ENCODE measurements at regions not wholly inside any gene's neighbourhood (a gene's known extent, or its start where the extent isn't known, plus 50 kb on each side); places are given as distances from the start of the nearest gene placed in this dataset.
A peak's percentile ranks its signal among the peaks of the same experiment; 100 is the strongest.

DNA sequence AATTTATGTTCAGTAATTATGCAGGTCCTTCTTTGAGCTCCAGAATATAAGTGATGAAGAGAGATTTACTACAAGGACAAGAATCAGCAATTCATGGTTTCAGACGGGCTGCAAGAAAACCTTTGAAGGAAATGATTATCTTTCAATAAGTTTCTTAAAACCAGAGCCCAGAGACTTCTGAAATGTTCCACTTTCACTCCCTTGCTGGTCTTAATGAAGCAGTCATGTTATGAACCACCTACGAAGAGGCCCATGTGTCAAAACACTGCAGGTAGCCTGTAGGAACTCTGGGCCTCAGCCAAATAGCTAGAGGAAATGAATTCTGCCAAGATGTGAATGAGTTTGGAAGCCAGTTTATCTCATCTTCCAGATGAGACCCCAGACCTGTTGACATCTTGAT lies 505.9 kb upstream of the MEF2C start:
- TF ChIP-seq JUND (IDR thresholded peaks at IDR 0.05; ENCODE audit: low read depth): no peak
- in situ Hi-C loops (cut with HindIII; ENCODE audit: low pct_unique_long_range_greater_than_20kb, low sequenced_read_pairs): no loop called here
- no peak for DNase-seq (ENCODE audit: low read depth in 1 of 2, low spot score in 1 of 2)

DNA sequence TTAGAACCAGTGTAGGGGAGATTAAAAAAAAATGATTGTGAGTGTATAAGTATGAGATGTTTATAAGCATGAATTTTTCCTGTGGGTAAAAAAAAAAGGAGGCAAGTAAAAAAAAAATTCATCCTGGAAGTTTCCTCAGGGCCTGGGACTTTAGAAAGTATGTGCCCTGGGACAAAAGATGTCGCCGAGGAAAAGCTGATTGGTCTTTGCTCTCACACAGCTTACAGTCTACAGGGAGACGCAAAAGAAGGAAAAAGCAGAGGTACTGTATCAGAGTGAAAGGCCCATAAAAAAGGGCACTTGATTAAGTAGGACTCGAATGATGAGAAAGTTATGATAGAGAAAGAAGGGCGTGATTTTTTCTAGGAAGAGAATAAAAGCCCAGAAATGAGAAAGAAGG lies 501.4 kb upstream of the MEF2C start:
- no peak for DNase-seq (ENCODE audit: low read depth in 1 of 2, low spot score in 1 of 2)
- TF ChIP-seq JUND (IDR thresholded peaks at IDR 0.05; ENCODE audit: low read depth): no peak
- in situ Hi-C loops (cut with HindIII; ENCODE audit: low pct_unique_long_range_greater_than_20kb, low sequenced_read_pairs): no loop called here

DNA sequence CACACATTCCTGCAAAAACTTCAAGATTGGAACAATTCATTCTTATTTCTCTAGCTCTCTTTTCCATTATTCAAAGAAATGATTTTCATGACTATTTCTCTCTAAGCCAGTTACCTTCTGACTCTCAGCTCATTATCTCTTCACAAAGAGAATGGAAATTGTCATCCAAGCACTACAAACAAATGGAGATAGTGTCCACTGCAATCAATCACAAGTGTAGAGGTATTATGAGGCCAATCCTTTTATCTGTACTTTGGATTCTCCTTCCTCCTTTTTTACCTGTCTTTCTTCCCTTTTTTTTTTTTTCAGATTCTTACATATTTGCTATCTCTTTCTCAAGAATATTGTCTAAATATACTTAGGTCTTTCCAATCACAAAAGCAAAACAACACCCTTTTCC lies 497.7 kb upstream of the MEF2C start:
- no peak for DNase-seq (ENCODE audit: low read depth in 1 of 2, low spot score in 1 of 2)
- no peak for TF ChIP-seq JUND (IDR thresholded peaks at IDR 0.05; ENCODE audit: low read depth)
- in situ Hi-C loops (cut with HindIII; ENCODE audit: low pct_unique_long_range_greater_than_20kb, low sequenced_read_pairs): no loop called here

DNA sequence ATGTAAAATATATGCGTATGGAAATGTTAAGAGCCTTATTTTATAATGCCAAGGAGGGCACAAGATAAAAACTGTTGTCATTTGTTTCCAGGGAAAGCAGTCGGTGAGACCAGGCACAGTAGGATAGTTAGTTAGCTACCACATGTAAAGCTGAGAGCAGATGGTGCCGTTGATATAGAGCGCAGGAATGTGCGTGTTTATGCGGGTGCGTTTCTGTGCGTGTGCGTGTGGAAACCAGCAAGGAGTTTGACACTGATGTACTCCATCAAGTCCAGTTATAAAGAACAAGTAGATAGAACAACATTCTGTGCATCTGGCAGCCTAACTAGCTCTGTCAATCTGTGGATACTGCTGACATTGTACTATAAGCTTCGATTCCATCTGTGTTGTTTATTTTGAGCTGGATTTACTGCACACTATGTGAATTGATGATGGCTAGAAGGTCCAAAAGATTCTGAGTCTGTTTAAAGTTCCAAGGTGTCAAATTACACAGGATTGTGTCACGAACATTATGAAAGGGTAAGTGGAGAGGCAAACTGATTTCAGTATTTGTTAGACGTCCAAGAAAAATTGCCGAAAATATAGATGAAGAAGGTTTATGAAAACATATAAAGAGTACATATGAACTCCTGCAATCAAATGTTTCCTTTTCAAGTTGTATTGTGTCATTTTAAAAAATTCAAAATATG lies 494.9 kb upstream of the MEF2C start:
- peak in 1 of 2 experiments; percentile 14 for DNase-seq (ENCODE audit: low read depth in 1 of 2, low spot score in 1 of 2)
- TF ChIP-seq JUND (IDR thresholded peaks at IDR 0.05; ENCODE audit: low read depth): no peak
- in situ Hi-C loops (cut with HindIII; ENCODE audit: low pct_unique_long_range_greater_than_20kb, low sequenced_read_pairs): no loop called here

DNA sequence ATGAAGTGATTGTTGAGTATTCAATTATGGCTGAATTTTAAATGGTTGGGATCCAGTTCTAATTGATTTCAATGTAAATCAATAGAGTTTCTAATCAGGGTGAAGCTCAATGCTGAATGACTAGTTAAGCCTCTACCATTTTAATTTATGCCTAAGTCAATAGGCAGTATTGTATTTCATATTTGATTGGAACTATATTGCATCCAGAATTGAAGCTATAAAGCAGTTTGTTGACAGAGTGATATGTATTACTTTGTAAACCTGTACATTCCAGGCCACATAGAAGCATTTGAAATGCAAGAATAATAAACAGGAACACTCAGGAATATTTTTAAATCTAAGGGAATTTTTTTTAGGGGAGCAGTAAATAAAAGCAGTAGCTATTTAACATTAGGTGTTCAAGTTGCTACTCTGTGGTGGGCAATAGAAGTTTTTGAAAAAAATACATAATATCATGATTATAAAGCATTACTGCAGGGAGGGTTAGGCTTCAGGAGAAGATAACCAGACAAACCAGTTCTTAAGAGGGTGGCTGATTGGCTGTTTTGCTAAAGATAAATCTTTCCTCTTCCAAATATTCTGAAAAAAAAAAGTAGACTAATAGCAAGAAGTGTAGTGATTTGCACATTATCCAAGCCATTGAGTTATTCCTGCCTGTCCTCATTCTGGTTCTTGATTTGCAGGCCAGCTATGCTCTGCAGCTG lies 492.0 kb upstream of the MEF2C start:
- DNase-seq (ENCODE audit: low read depth in 1 of 2, low spot score in 1 of 2): no peak
- no peak for TF ChIP-seq JUND (IDR thresholded peaks at IDR 0.05; ENCODE audit: low read depth)
- in situ Hi-C loops (cut with HindIII; ENCODE audit: low pct_unique_long_range_greater_than_20kb, low sequenced_read_pairs): no loop called here

DNA sequence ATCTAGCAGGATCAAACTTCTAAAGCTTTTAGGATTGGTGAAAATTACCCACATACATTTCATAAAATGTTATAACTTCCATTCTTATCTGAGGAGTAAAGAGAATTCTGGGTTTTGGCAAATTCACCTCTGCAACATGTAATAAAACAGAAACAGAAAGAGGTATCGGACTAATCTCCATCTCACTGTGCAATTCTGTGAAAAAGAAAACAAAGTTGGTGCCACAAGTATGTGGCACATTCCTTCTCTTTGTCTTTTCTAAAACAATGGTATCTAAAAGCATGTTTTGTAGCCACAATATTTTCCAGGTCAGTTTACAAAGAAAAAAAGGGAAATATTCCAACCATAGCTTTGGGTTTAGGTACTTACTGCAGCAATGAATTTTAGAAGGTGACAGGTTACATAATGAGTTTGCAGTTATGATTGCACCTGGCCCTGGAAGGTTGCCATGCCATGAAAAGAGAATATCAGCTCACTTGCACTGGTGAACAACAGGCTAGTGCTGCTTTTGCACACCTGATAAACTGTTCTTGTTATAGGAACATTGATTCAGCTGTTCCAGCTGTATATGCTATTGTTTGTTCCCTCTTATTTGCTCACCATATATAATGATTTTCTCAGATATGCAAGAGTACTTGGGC lies 491.3 kb upstream of the MEF2C start:
- peak in 1 of 2 experiments; percentile 4 for DNase-seq (ENCODE audit: low read depth in 1 of 2, low spot score in 1 of 2)
- in situ Hi-C loops (cut with HindIII; ENCODE audit: low pct_unique_long_range_greater_than_20kb, low sequenced_read_pairs): no loop called here
- no peak for TF ChIP-seq JUND (IDR thresholded peaks at IDR 0.05; ENCODE audit: low read depth)

DNA sequence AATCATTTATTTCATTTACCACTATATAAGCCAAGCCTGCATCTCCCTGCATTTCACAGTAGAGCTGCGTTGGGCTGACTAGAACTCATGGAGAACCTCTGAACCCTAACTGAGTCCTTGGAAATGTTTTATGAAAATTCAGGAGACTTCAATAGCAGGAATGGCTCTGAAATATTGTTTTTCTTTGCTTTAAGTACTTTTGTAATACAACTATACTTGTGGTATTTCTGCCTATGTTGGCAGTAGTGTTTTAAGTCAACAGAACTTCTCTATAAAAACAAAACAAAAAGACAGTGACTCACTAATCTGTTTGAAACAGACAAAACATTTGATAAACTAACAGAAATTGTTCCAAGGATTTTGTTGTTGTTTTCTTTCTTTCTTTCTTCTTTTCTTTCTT lies 489.2 kb upstream of the MEF2C start:
- in situ Hi-C loops (cut with HindIII; ENCODE audit: low pct_unique_long_range_greater_than_20kb, low sequenced_read_pairs): no loop called here
- no peak for DNase-seq (ENCODE audit: low read depth in 1 of 2, low spot score in 1 of 2)
- no peak for TF ChIP-seq JUND (IDR thresholded peaks at IDR 0.05; ENCODE audit: low read depth)

DNA sequence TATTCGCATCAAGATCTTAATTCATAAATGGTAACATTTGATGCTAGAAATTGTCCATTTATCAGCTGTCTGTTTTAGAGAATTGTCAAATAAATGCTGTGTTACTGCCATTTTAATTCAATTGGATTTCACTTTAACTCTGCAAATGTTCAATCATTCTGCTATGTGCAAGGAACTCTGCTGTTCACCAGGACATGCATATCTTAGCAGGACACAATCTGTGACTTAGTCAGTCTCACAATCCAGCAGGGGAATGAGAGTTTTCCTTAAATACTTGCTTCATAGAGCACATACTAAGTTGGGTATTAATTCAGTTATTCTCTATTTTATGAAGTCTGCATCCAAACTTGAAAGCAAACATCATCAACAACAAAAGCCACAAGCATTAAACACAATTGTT lies 488.7 kb upstream of the MEF2C start:
- no peak for TF ChIP-seq JUND (IDR thresholded peaks at IDR 0.05; ENCODE audit: low read depth)
- in situ Hi-C loops (cut with HindIII; ENCODE audit: low pct_unique_long_range_greater_than_20kb, low sequenced_read_pairs): no loop called here
- DNase-seq (ENCODE audit: low read depth in 1 of 2, low spot score in 1 of 2): no peak

DNA sequence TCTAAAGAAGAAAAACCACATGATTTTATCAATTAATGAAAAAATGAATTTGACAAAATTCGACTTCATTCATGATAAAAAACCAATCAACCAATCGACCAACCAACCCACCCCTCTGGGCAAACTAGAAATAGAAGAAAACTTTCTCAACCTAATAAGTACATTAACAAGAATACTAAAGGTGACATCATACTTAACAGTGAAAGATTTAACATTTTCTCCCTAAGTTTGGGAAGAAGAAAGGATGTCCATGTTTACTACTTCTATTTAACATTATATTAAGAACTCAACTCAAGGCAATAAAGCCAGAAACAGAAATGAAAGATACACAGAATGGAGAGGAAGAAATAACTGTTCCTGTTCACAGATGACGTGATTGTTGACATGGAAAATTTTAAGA lies 476.1 kb upstream of the MEF2C start:
- no peak for TF ChIP-seq JUND (IDR thresholded peaks at IDR 0.05; ENCODE audit: low read depth)
- DNase-seq (ENCODE audit: low read depth in 1 of 2, low spot score in 1 of 2): no peak
- in situ Hi-C loops (cut with HindIII; ENCODE audit: low pct_unique_long_range_greater_than_20kb, low sequenced_read_pairs): no loop called here

DNA sequence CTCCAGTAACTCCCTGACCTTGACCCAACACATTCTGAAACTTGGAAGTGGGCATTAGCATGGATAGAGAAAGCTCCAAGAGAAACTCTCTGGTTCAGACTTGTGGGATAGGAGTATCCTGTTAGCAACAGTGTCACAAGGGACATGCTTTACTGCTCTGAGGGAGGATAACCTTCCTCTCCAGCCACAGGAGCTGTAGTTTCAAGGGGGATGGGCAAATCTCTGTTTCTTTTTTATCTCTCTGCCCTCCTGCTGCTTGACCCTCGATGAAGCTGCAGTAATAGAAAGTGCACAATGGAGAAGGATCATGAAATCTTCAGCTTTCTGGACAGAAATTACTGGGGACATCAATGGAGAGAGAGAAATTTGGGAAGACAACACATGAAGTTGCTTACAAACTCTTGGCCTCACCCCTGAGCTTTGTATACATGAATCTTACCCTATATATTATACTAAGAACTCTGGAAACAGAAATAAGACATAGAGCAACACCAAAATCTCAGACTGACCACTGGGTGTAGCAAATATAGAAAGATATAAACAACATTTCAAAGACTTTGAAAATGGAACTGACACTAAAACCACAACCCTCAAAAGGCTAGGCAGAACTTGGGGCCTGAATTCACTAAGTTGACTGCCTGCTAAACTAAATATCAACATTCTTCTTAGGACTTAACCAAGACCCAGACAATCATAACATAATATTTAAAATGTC lies 471.0 kb upstream of the MEF2C start:
- DNase-seq (ENCODE audit: low read depth in 1 of 2, low spot score in 1 of 2): no peak
- no peak for TF ChIP-seq JUND (IDR thresholded peaks at IDR 0.05; ENCODE audit: low read depth)
- in situ Hi-C loops (cut with HindIII; ENCODE audit: low pct_unique_long_range_greater_than_20kb, low sequenced_read_pairs): no loop called here

DNA sequence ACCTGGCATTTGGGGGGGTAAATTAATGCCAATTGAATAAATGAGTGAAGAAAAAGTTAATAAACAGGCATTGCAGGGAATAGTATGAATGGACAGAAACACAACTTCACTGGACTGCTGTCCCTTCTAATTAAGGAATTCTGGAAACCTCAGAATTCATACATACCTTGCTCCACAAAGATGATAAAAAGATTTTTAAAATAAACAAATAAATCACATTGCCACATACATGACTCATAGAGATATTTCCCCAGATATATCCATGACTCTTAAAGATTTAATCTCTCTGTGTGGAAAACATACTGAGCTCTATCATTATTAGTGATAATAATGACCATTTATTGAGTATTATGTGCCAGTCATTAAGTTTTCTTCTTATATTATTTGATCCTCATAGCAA lies 469.0 kb upstream of the MEF2C start:
- in situ Hi-C loops (cut with HindIII; ENCODE audit: low pct_unique_long_range_greater_than_20kb, low sequenced_read_pairs): no loop called here
- DNase-seq (ENCODE audit: low read depth in 1 of 2, low spot score in 1 of 2): no peak
- no peak for TF ChIP-seq JUND (IDR thresholded peaks at IDR 0.05; ENCODE audit: low read depth)

DNA sequence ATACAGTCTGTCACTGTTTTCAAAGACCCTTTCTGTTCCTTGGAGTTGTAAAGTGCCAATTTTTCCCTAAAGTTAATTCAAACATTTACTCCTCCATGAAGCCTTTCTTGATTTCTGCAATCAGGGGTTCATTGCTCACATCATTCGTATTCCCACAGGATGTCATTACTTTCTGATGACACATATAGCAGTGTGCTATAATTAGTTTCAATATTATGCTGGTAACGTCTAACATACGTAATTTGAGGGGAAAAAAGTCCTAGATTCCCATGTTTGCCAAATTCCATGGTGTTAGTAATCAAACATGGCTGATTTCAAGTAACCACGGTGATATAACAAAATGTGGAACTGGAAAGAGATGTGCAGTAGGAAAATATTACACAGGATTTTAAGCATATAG lies 468.2 kb upstream of the MEF2C start:
- in situ Hi-C loops (cut with HindIII; ENCODE audit: low pct_unique_long_range_greater_than_20kb, low sequenced_read_pairs): no loop called here
- no peak for DNase-seq (ENCODE audit: low read depth in 1 of 2, low spot score in 1 of 2)
- TF ChIP-seq JUND (IDR thresholded peaks at IDR 0.05; ENCODE audit: low read depth): no peak

DNA sequence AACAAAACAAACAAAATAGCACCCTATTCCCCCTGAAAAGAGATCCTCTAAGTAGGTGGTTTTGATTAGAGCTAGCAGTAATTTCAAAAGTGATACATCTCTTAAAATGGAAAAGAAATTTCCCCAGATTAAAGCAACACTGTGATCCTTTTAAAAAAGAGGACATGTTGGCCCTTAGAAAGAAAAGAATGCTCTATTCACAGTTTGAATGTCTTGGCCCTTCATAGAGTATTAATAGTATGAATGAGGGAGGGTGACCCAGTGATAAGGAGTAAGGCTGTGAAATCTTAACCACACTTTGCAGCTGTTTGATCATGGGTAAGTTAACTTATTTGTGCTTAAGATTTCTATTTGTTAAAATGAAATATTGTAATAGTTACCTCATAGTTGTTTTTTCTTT lies 467.7 kb upstream of the MEF2C start:
- in situ Hi-C loops (cut with HindIII; ENCODE audit: low pct_unique_long_range_greater_than_20kb, low sequenced_read_pairs): no loop called here
- no peak for TF ChIP-seq JUND (IDR thresholded peaks at IDR 0.05; ENCODE audit: low read depth)
- DNase-seq (ENCODE audit: low read depth in 1 of 2, low spot score in 1 of 2): no peak

All from T47D (cell line).